COLO668 (cell line): ENCODE measurements at regions not wholly inside any gene's neighbourhood (a gene's known extent, or its start where the extent isn't known, plus 50 kb on each side); places are given as distances from the start of the nearest gene placed in this dataset.
"Not testable (repeated sequence)": the region's sequence is repeated elsewhere in the genome, so short reads cannot be mapped to it uniquely, and the experiment has no call there.

Experiments used
- DNase-seq: peaks from one replicate; lab custom pipeline; 2025; ENCODE audit not compliant: unreplicated experiment; lab: John Stamatoyannopoulos, UW

DNA sequence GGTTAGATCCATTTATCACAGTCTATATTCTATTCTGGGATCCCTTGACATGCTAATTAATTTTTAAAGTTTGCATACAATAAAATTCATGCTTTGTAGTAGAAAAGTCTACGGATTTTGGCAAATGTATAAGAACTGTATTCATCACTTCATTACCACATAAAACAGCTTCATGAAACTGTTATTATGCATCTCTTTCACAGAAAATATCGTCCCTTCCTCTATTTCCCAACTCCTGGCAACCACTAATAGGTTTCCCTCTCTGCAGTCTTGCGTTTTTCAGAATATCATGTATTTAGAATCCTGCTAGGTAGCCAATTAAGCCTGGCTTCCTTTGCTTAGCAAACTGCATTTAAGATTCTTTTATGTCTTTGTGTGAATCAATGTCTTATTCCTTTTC is 441.3 kb upstream of the RGS17 start:
- DNase-seq: no peak

DNA sequence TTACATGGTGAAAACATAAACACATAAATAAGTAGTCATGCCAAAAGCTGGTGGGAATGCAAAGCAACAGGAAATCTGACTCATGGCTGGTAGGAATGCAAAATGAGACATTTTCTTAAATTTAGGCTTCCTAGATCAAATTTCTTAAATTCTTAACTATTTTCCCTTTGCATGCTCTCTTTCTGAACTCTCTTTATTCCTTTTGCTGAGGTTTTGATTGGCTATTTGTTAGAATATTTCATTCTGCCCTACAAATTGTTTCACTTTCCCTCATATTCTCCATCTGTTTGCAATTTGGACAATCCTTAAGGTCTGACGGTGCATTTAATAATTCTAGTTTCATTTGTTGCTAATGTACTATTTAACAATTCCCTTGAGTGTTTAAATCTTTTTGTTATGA is 437.5 kb upstream of the RGS17 start:
- DNase-seq: no peak

DNA sequence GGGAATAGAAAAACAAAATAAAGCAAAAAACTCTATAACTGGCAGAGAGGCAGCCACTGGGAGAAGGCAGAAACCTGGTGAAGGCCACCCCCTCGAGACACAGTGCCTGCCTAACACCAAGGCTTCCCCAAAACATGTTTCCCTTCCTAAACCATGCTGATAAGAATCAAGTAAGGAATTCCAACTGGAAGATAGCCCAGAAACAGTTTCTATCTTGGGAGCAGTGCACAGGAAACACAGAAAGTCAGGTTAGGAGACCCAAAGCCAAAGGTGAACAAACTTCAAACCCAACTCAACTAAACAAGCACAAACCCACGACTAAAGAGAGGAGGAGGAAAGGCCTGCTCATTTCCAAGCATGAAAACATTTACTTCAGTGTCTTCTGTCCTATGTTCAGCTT is 433.7 kb upstream of the RGS17 start:
- no peak for DNase-seq

DNA sequence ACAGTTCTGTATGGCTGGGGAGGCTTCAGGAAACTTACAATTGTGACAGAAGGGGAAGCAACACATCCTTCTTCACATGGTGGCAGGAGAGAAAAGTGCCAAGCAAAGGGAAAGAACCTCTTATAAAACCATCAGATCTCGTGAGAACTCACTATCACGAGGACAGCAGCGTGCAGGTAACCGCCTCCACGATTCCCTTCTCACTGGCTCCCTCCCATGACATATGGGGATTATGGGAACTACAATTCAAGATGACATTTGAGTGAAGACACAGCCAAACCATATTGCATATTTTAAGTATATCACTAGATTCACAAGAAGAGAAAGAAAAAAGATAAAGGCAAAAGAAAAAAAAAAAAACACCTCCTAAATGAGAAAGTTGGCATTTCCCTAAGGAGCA is 431.9 kb upstream of the RGS17 start:
- DNase-seq: no peak

DNA sequence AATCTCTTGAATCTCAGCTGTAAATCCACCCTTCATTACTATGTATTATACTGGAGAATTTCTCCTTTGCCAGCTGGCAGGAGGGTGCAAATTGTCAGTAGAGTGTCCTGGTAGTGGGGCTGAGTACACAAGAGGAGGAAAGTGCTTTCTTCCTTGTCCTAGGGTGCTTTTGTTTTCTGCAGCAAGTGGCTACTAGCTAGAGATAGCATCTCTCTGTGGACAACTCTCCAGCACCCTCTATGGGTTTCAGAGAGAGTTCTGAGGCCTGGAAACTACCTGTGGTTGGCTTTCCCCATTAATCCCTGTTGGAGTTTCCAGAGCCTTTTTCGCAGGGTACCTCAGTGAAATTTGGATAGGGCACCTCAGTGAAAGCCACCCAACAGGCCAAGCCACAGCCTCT is 422.5 kb upstream of the RGS17 start:
- DNase-seq: no peak

DNA sequence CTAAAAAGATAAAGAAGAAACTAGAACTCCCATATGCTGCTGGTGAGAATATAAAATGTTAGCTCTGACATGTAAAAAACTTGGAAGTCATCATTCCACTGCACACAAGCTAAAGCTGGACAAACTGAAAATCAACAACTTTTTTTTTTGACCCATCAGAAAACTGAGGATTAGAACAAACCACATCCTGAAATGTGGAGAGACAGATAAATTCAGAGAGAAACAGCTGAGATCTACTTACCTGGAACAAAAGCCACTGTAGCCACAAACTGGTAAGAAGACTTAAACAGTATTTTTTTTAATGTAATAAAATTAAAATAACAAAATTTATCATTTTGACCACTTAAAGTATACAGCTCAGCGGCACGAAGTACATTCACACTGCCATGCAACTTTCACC is 408.5 kb upstream of the RGS17 start:
- DNase-seq: no peak

DNA sequence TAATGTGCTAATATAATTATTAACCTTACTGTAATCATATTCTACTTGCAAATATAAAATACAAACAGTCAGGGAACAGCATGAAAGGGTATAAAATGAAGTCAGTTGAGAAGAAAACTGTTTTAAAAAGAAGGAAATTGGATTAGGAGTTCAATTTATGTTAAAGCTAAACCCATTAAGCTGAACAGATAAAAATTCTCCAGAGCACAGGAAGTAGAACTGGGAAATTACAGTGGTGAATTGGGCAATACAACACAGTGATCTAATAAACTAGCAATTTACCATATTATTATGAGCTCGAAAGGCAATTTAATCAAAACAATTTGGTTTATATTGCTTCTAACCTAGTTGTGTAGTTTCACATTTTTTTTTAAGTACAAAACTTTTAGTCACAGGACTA is 407.4 kb upstream of the RGS17 start:
- no peak for DNase-seq

DNA sequence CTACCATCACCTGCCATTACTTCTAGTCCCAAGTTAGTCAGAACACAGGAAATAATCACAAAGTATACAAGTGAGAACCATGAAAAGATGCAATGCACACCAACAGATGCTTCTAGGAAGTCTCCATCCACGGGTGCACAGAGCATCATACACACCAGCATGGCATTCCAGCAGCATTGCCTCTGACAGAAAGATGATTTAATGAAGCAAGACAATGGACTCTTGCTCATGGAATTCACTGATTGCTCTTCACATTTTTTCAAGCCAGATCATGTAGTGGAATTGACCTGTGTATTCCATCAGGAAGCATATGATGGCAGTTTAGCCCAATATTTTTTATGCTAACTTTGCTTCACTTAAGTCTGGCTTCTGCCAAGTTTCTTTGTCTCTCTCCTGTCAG is 406.3 kb upstream of the RGS17 start:
- DNase-seq: no peak

DNA sequence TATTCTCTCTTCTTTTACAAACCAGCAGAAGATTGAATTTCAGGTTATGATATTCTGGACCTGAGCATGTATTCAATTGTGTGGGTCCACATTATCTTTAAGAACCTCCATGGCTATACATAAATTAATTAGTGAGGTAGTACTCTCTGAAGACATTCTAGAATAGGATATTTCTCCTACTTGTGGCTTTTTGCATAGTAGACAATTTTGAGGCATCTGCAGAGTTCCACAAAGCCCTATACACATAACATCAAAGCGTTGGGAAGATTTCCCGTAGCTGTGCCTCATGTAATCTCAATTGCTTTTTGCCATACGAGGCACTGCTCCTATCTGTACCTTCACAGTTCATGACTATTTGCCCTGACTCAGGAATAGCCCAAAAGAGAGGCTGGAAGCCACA is 395.4 kb upstream of the RGS17 start:
- no peak for DNase-seq

DNA sequence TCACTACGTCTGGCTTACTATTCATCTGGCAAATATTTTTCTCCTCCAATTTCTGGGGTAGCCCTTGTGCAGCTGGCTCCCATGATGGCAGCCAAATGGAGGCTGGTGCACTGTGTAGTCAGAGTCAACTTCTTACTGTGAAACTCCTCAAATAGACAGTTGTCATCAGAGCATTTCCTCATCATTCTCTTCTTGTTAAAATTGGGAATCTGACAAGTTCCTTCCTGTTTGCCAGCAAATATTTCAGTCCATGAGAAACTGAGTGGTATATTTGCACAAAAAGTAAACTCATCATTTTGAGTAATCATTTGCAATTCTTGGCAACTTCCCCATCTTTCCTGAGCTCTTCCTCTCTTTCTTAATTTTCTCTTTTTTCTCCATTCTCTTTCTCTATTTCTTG is 394.9 kb upstream of the RGS17 start:
- no peak for DNase-seq

DNA sequence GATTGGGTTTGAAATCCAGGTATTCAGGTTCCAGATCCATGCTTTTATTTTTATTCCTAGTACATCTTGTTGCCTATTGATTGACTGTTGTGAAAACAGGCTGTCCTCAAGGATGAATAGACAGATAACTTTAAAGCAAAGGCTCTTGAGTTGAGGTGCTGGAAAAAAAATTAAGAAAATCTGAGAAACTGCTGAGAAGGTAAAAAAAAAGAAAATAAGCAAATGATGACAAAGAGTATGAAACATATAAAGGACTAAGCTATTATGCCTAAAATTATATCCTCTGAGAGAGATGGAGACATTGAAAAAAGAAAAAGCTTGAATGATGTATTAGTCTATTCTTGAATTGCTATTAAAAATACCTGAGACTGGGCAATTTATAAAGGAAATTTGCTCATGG is 392.3 kb upstream of the RGS17 start:
- DNase-seq: no peak

DNA sequence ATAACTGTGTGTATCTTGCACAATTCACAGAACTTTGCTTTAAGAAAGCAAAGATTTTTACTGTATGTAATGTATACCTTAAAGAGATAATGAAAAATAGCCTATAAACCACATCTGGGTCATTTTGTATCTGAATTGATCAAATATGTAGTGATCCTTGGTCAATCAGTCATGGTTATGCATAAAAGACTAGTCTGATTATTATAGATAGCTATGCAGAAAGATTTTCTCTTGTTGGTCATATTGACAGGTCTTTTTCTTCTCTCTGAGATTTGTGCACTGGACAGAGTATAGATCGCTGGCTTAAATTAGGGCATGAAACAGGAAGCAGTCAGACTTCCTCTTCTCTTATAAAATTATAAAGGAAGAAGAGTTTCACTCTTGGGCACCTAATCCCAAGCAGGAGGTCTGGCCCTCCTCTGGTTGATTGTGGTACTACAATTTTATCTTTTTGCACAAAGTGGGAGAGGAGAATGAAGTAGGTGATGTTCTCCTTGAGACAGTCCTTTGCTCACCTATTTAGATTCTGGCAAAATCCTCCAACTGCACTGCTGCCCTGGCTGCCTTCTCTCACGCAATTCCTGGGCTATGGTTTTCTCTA is 380.9 kb upstream of the RGS17 start:
- peak; percentile 4 for DNase-seq

DNA sequence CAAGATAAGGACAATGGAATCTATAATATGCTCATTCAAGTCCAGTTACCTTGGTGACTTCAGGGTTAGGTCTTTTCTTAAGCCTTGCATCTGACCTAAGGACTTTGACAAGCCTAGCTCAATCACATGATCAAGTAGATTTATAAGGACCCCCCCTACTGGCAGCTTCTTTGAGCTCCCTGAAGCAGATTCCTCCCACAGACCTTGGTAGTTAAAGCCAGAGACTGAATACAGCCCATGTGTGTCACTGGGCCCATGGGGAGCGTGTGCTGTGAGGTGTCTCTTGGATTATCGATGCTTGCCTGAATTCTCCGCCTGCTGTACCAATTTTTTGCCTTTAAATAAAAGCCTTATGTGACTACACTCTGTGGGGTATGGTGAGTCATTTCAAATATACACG is 372.7 kb upstream of the RGS17 start:
- peak; percentile 1 for DNase-seq

DNA sequence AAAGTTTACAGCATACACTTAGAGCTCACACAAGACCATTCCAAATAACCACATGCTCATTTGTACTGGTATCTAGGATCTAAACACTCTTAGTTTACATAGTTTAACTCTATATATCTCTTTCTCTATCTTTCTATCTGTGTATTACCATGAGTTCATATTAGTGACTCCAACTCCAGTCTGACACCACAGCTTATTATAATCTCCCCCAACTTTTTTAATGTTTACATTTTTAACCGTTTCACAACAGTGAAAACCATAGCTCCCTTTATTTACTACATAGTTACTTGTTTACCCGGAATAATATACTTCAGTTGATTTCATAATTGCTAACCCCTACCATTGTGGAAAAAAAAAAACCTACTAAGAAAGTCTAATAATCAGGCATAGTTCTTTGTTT is 362.4 kb upstream of the RGS17 start:
- no peak for DNase-seq

DNA sequence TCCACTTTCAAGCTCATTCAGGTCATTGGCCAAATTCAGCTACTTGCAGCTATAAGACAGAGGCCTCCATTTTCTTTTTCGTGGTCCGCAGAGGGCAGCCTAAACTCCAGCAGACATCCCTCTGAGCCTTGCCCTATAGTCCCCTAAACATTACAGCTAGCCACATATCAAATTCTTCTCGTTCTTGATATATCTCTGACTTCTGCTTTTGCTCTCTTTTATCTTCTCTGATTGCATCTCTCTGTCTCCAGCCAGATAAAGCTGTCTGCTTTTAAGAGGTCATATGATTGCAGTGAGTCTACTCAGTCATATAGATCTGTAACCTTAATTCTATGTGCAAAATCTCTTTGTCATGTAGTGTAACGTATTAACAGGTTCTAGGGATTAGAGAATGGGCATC is 358.4 kb upstream of the RGS17 start:
- no peak for DNase-seq

DNA sequence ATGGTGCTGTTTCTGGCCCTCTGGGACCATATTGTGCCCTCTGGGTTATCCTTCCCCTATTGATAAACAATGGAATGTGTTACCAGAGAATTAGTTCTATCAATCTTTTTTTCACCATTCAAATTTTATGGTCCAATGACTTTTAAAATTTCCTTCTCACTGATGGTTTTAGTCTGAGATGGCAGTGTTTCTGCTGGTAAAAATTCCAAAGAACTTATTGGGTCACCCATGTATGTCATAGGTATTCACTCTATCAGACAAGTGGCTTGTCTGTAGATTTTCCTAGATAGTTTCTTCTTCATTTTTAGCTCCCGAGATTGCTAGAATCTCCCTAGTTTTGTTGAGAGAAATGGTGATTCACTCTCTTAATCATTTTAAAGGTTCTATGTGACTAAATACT is 357.2 kb upstream of the RGS17 start:
- DNase-seq: no peak

DNA sequence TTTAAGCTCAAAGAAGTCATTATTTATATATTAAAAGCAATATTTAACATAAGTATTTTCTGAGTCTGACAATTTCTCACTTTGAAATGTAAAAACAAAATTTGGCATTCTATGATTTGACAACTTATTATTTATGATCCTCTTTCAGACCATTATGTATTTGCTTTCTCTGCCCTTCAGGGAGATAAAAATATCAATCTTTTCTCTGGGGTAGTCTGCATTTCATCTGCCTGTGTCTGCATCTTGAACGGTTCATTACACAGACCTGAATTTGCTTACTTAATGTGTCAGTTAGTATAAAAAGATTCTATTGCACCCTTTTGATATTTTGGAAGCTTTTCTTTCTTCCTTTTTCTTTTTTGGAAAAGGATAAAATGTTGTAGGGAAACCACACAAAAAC is 354.0 kb upstream of the RGS17 start:
- DNase-seq: no peak

DNA sequence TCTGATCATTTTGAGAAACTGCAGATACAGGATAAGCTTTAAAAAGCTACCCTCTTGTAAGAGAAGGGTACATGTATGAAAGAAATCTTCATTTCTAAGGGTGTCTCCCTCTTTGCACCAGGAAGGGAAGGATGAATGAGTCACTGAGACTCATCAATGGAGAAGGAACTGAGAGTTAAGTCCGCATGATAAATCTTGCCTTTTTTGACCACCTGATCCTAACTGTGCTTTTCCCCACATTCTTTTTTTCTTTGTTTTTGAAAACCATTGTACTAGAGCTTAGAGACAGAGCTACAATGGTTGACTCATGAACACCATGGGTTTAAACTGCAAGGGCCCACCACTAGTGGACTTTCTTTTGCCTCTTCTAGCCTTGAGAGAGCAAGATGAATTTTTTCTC is 353.0 kb upstream of the RGS17 start:
- DNase-seq: no peak

DNA sequence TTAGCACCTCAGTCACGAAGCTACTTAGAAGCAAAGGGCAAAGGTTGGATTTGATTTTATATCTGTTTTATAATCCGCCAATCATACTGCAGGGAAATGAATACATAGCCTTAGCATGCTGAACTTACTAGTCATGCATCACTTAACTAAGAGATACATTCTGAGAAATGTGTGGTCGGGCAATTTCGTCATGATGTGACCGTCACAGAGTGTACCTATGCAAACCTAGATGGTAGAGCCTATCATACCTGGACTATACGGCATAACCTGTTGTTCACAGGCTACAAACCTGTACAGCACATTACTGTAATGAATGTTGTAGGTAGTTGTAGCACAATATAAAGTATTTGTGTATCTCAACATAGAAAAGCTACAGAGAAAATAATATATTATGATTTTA is 345.2 kb upstream of the RGS17 start:
- no peak for DNase-seq

DNA sequence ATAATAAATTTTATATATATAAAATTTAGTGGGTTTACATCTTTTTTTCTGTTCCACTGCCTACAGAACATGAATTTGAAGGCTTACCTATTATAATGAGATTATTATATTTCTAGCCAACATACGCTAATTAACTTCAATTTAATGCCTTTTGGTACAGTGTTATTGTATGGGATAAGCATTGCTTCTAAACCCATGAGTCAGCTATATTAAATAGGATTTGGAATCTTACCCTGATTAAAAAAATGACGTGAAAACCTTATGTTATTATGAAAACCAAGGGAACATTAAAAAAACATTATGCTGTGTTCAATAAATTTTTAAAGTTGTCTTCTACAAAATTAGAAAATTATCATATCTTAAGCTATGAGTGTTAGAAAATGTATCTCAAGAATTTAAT is 334.0 kb upstream of the RGS17 start:
- no peak for DNase-seq

DNA sequence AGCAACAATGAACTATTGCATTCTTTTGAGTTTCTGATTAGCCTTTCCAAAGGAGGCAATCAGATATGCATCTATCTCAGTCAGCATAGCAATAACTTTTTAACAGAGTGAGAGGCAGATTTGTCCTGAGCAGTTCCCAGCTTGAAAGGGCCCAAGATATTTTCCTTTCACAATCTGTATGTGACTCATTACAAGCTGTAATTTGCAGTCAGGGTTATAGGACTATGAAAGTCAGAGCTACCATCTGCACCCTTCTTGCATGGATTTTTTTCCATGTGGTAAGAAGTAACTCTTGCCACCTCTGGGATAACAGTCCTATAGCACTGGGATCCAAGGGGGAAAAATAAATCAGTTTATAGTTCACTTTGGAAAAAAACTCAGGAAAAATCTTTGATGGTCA is 318.2 kb upstream of the RGS17 start:
- DNase-seq: no peak

DNA sequence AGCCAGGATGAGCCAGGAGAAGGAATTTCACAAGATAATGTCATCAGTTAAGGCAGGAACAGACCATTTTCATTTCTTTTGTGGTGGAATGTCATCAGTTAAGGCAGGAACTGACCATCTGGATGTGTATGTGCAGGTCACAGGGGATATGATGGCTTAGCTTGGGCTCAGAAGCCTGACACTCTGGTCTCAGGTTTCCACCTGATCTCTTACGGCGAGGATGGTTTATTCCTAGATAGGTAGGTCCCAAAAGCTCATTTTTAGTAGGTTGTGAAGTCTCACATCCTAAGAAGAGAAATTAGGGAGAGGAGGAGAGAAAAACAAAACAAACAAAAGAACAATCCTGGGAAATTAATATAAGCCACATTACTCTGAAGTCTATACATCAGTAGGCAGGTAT is 311.7 kb upstream of the RGS17 start:
- not testable (repeated sequence) for DNase-seq

DNA sequence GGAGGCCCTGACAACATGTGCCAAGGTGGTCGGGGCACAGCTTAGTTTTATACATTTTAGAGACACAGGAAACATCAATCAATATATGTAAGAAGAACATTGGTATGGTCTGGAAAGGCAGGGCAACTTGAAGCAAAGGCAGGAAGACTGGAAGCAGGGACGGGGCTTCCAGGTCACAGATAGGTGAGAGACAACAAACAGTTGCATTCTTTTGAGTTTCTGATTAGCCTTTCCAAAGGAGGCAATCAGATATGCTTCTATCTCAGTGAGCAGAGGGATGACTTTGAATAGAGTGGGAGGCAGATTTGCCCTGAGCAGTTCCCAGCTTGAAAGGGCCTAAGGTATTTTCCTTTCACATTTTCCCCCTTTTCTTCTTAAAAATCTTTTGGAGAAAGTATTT is 311.0 kb upstream of the RGS17 start:
- no peak for DNase-seq

DNA sequence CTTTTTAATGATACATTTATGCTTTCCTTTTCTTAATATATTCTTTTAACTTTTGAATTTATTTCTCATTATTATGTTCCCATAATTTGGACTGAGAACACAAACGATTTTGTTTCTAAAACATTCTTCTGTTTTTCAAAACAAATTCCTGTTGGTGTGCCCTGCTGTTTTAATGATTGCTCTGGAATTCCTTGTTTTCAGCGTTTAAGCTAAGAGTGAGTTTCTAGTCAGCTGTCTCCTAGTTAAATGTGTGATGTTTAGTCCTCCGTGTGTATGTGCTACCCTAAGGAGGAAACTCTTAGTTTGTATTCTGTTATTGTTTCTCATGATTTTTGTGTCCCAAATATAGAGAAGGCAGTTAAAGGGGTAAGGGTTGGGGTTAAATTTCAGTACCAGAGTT is 306.1 kb upstream of the RGS17 start:
- no peak for DNase-seq
